Nephron progenitor cell (in vitro differentiated cells): ENCODE measurements at regions not wholly inside any gene's neighbourhood (a gene's known extent, or its start where the extent isn't known, plus 50 kb on each side); places are given as distances from the start of the nearest gene placed in this dataset.

Experiments used
- DNase-seq: peaks from one replicate; pipeline ENCODE4 v3.0.0; 2021
- H3K27ac Mint-ChIP-seq: 2 replicates; pipeline ENCODE4 v1.8.0; 2021; ENCODE audit warnings: mild to moderate bottlenecking, moderate library complexity, mixed read lengths
- H3K27me3 Mint-ChIP-seq: 2 replicates; pipeline ENCODE4 v1.8.0; 2021; ENCODE audit warnings: mild to moderate bottlenecking, low read depth, mixed read lengths; ENCODE audit not compliant: poor library complexity
- H3K36me3 Mint-ChIP-seq: 2 replicates; pipeline ENCODE4 v1.8.0; 2021; ENCODE audit warnings: low read depth, mixed read lengths
- H3K4me1 Mint-ChIP-seq: 2 replicates; pipeline ENCODE4 v1.8.0; 2021; ENCODE audit warnings: mixed read lengths
- H3K4me3 Mint-ChIP-seq: 2 replicates; pipeline ENCODE4 v1.8.0; 2021; ENCODE audit warnings: mild to moderate bottlenecking, moderate library complexity, mixed read lengths
- H3K9me3 Mint-ChIP-seq: 2 replicates; pipeline ENCODE4 v1.8.0; 2021; ENCODE audit warnings: mild to moderate bottlenecking, moderate library complexity, mixed read lengths
- CTCF ChIP-seq: fragments of 200-600 bp; sonication (generic); IDR thresholded peaks from 2 replicates; pipeline ENCODE4 v1.5.0; 2021; ENCODE audit warnings: antibody characterized with exemption

GRCh38 chr3:40705663-40706062 lies 180.9 kb downstream of the ZNF621 start:
- Mint-ChIP-seq H3K4me1 (no peaks in the 10 kb centered on the region), H3K36me3 (no peaks in the 10 kb centered on the region), H3K27me3 (peaks cover 16% of the 10 kb centered on the region), H3K4me3 (no peak overlapping the region), H3K27ac (no peak overlapping the region), H3K9me3 (peaks cover 36% of the 10 kb centered on the region)
- DNase-seq, result no peak
- no peak for TF ChIP-seq CTCF

GRCh38 chr3:40713306-40713705 lies 188.5 kb downstream of the ZNF621 start:
- peaks cover 4% of the 10 kb centered on the region for H3K27me3 Mint-ChIP-seq
- peak overlapping the region; percentile 41 for H3K27ac Mint-ChIP-seq
- no peaks in the 10 kb centered on the region for H3K9me3 Mint-ChIP-seq
- DNase-seq, result no peak
- peaks cover 4% of the 10 kb centered on the region for H3K4me1 Mint-ChIP-seq
- no peaks in the 10 kb centered on the region for H3K36me3 Mint-ChIP-seq
- TF ChIP-seq CTCF, result no peak
- no peak overlapping the region for H3K4me3 Mint-ChIP-seq

GRCh38 chr3:40713795-40714194 lies 189.0 kb downstream of the ZNF621 start:
- no peak for TF ChIP-seq CTCF
- Mint-ChIP-seq H3K27me3 (peaks cover 4% of the 10 kb centered on the region), H3K27ac (peak overlapping the region; percentile 41), H3K4me1 (peaks cover 4% of the 10 kb centered on the region), H3K4me3 (no peak overlapping the region), H3K36me3 (no peaks in the 10 kb centered on the region), H3K9me3 (no peaks in the 10 kb centered on the region)
- no peak for DNase-seq

- TF ChIP-seq CTCF, result no peak
- Mint-ChIP-seq H3K9me3 (no peaks in the 10 kb centered on the region), H3K4me1 (peaks cover 4% of the 10 kb centered on the region), H3K4me3 (no peak overlapping the region), H3K27ac (no peak overlapping the region), H3K36me3 (no peaks in the 10 kb centered on the region), H3K27me3 (peaks cover 4% of the 10 kb centered on the region)
- no peak for DNase-seq
These were observed 190.1 kb downstream of the ZNF621 start for GRCh38 chr3:40714771-40715345.

- H3K36me3 Mint-ChIP-seq, result no peaks in the 10 kb centered on the region
- no peak for DNase-seq
- no peaks in the 10 kb centered on the region for H3K9me3 Mint-ChIP-seq
- no peak overlapping the region for H3K4me3 Mint-ChIP-seq
- no peak for TF ChIP-seq CTCF
- peaks cover 6% of the 10 kb centered on the region for H3K27me3 Mint-ChIP-seq
- H3K27ac Mint-ChIP-seq, result no peak overlapping the region
- H3K4me1 Mint-ChIP-seq, result peaks cover 8% of the 10 kb centered on the region
These were observed 190.8 kb downstream of the ZNF621 start for GRCh38 chr3:40715551-40715950.

GRCh38 chr3:40717471-40717870 lies 192.7 kb downstream of the ZNF621 start:
- Mint-ChIP-seq H3K4me1 (peaks cover 10% of the 10 kb centered on the region), H3K9me3 (no peaks in the 10 kb centered on the region), H3K36me3 (no peaks in the 10 kb centered on the region), H3K27me3 (peaks cover 17% of the 10 kb centered on the region), H3K4me3 (no peak overlapping the region), H3K27ac (no peak overlapping the region)
- DNase-seq, result no peak
- TF ChIP-seq CTCF, result no peak
